SU-DHL-6 (cell line): ENCODE measurements at regions not wholly inside any gene's neighbourhood (a gene's known extent, or its start where the extent isn't known, plus 50 kb on each side); places are given as distances from the start of the nearest gene placed in this dataset.

Source experiments
- H2AFZ ChIP-seq: fragments of 200-600 bp; sonication (generic); 2 replicates; pipeline ENCODE4 v1.6.1; 2014; ENCODE audit warnings: low read depth, mild to moderate bottlenecking, moderate library complexity, mixed read lengths, antibody characterized with exemption, low read length; ENCODE audit not compliant: severe bottlenecking
- H3F3A ChIP-seq: fragments of 200-600 bp; shearing (Covaris generic); 2 replicates; pipeline ENCODE4 v1.6.0; 2016; ENCODE audit warnings: antibody characterized with exemption, mild to moderate bottlenecking; ENCODE audit not compliant: insufficient read depth
- H3K27ac ChIP-seq: fragments of 200-600 bp; sonication (generic); 2 replicates; pipeline ENCODE4 v1.5.1; 2016; ENCODE audit warnings: low read depth, mild to moderate bottlenecking, low read length, moderate library complexity, mixed read lengths
- H3K27me3 ChIP-seq: fragments of 200-600 bp; sonication (generic), shearing (Covaris generic); 2 replicates; pipeline ENCODE4 v1.6.0; 2014; ENCODE audit warnings: mild to moderate bottlenecking, low read length
- H3K36me3 ChIP-seq: fragments of 200-600 bp; sonication (generic); 2 replicates; pipeline ENCODE4 v1.6.1; 2014; ENCODE audit warnings: mild to moderate bottlenecking, low read length, mixed read lengths
- H3K4me2 ChIP-seq: fragments of 300-600, 200-600 bp; shearing (Covaris generic), sonication (generic); 2 replicates; pipeline ENCODE4 v1.6.0; 2014; ENCODE audit warnings: low read length, low read depth, mild to moderate bottlenecking; ENCODE audit not compliant: poor library complexity, severe bottlenecking
- H3K4me3 ChIP-seq: fragments of 200-600 bp; sonication (generic); 2 replicates; pipeline ENCODE4 v1.5.1; 2014; ENCODE audit warnings: antibody characterized with exemption, low read length, mild to moderate bottlenecking, mixed read lengths; ENCODE audit not compliant: insufficient read depth, poor library complexity, severe bottlenecking
- H3K79me2 ChIP-seq: fragments of 200-600 bp; sonication (generic); 2 replicates; pipeline ENCODE4 v1.6.1; 2014; ENCODE audit warnings: mild to moderate bottlenecking, low read length, moderate library complexity; ENCODE audit not compliant: insufficient read depth
- H3K9ac ChIP-seq: fragments of 200-600 bp; sonication (generic); 2 replicates; pipeline ENCODE4 v1.7.0; 2014; ENCODE audit warnings: mild to moderate bottlenecking, low read length
- H3K9me2 ChIP-seq: fragments of 200-600 bp; sonication (generic); replicated peaks from 2 replicates; pipeline ENCODE4 v1.6.1; 2014; ENCODE audit warnings: low read length; ENCODE audit not compliant: insufficient read depth
- H3K9me3 ChIP-seq: fragments of 200-600 bp; sonication (generic); 2 replicates; pipeline ENCODE4 v1.6.1; 2014; ENCODE audit warnings: low read length, mixed read lengths; ENCODE audit not compliant: insufficient read depth
- H4K20me1 ChIP-seq: fragments of 200-600 bp; sonication (generic); 2 replicates; pipeline ENCODE4 v1.6.1; 2014; ENCODE audit warnings: low read depth, mild to moderate bottlenecking, antibody characterized with exemption, low read length, moderate library complexity, mixed read lengths
- EZH2phosphoT487 ChIP-seq: fragments of 200-600 bp; sonication (generic), shearing (Covaris generic); conservative IDR thresholded peaks from 2 replicates; pipeline ENCODE4 v1.6.1; 2018; ENCODE audit warnings: mild to moderate bottlenecking, antibody characterized with exemption, low read length, moderate library complexity, mixed read lengths
- TF ChIP-seq, protein P1 (sequence below): fragments of 200-600 bp; sonication (generic); IDR thresholded peaks from one replicate; pipeline ENCODE4 v1.5.1; 2017; ENCODE audit warnings: antibody characterized with exemption, mild to moderate bottlenecking, low read length, moderate library complexity; ENCODE audit not compliant: insufficient read depth, poor library complexity, severe bottlenecking

DNA sequence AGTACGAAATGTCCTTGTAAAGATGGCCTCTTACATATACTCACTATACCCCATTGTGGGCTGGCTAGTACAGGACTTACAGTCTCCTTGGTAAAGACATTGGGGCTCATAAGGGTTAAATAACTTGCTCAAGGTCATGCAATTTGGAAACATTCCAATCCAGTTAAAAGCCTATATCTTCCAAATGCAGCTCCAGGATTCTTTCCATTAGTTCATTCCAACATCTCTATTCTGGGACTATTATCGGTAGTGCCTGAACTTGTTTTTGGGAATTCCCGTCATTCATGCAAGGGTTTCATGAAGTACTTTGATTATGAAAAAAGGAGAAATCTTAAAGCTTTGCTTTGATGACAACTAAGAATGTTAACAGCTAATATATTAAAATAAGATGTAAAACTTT, 99.2 kb upstream of the SLC8A1 start:
- no peaks in the 10 kb centered on the region for H3K79me2 ChIP-seq
- TF ChIP-seq, protein P1, sequence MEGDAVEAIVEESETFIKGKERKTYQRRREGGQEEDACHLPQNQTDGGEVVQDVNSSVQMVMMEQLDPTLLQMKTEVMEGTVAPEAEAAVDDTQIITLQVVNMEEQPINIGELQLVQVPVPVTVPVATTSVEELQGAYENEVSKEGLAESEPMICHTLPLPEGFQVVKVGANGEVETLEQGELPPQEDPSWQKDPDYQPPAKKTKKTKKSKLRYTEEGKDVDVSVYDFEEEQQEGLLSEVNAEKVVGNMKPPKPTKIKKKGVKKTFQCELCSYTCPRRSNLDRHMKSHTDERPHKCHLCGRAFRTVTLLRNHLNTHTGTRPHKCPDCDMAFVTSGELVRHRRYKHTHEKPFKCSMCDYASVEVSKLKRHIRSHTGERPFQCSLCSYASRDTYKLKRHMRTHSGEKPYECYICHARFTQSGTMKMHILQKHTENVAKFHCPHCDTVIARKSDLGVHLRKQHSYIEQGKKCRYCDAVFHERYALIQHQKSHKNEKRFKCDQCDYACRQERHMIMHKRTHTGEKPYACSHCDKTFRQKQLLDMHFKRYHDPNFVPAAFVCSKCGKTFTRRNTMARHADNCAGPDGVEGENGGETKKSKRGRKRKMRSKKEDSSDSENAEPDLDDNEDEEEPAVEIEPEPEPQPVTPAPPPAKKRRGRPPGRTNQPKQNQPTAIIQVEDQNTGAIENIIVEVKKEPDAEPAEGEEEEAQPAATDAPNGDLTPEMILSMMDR, result no peak
- no peak for TF ChIP-seq EZH2phosphoT487

DNA sequence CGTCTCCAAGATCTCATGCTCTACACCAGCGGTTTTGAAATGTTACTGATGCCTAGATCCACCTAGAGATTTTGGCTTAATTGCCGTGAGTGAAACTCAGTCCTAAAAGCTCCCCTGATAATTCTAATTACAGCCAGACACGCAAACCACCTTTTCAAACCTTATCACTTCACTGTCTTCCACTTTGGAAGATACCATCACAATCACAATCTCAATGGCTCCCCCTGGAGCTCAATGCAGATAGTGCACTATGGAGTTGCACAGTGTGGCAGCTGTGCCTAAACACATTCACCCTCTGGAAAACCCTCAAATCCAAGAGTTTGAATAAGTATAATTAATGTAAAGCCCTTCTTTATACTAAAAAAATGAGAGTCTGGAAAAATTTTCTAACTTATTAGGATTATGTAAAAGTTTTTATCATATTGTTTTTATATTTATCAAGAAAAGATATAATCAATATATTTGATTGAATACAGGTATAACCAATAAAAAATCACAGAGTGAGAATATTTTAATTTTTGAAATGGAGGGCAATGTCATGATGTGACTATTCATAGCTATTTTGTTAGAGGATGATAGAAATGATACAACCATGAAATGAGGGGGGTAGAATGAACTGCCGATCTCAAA, 102.9 kb upstream of the SLC8A1 start:
- Histone ChIP-seq H3K27ac (no peak overlapping the region), H3F3A (no peaks in the 10 kb centered on the region), H4K20me1 (no peaks in the 10 kb centered on the region), H3K9ac (no peak overlapping the region), H3K4me2 (no peak overlapping the region), H3K27me3 (no peaks in the 10 kb centered on the region), H3K9me3 (no peaks in the 10 kb centered on the region), H3K79me2 (no peaks in the 10 kb centered on the region), H3K9me2 (no peaks in the 10 kb centered on the region), H2AFZ (no peak overlapping the region), H3K36me3 (no peaks in the 10 kb centered on the region), H3K4me3 (no peak overlapping the region)
- TF ChIP-seq EZH2phosphoT487, result no peak
- TF ChIP-seq, protein P1, result peak; percentile 74

More for the DNA sequence above, 99.2 kb upstream of the SLC8A1 start:
- no peaks in the 10 kb centered on the region for H3K36me3 ChIP-seq
- no peak overlapping the region for H3K9ac ChIP-seq
- H3K9me2 ChIP-seq, result no peaks in the 10 kb centered on the region
- no peaks in the 10 kb centered on the region for H4K20me1 ChIP-seq
- H2AFZ ChIP-seq, result no peak overlapping the region
- no peak overlapping the region for H3K4me3 ChIP-seq
- no peak overlapping the region for H3K27ac ChIP-seq
- H3F3A ChIP-seq, result no peaks in the 10 kb centered on the region
- H3K27me3 ChIP-seq, result no peaks in the 10 kb centered on the region
- no peak overlapping the region for H3K4me2 ChIP-seq
- no peaks in the 10 kb centered on the region for H3K9me3 ChIP-seq

DNA sequence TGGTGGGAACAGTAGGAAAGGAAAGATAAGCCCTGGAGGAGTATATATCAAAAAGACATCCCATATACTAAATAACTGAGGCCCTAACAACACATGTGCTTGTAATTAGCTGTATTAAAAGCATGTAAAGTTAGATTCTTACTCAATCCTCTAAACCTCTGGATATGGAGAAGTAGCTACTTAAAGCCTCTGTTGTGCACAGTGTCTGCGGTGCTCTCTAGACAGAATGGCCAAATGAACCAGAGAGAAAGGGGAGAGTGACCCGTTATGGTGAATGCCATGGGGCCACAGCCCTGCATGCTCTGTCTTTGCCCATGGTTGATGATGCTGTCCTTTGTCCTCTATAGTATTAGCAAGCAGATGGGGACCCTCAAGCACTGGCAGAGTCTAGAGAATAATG, 104.4 kb upstream of the SLC8A1 start:
- Histone ChIP-seq H3K36me3 (no peaks in the 10 kb centered on the region), H3K9ac (no peak overlapping the region), H3K27me3 (no peaks in the 10 kb centered on the region), H3K79me2 (no peaks in the 10 kb centered on the region), H4K20me1 (no peaks in the 10 kb centered on the region), H2AFZ (no peak overlapping the region), H3K4me3 (no peak overlapping the region), H3K27ac (no peak overlapping the region), H3K9me2 (no peaks in the 10 kb centered on the region), H3K9me3 (no peaks in the 10 kb centered on the region), H3F3A (no peaks in the 10 kb centered on the region), H3K4me2 (no peak overlapping the region)
- TF ChIP-seq, protein P1, result no peak
